Panc1 (cell line): ENCODE measurements at regions not wholly inside any gene's neighbourhood (a gene's known extent, or its start where the extent isn't known, plus 50 kb on each side); places are given as distances from the start of the nearest gene placed in this dataset.

ENCODE experiments used
- ATAC-seq: fragments of 200-7000 bp; cut with Tn5 transposase; 2 replicates; pipeline ENCODE4 v1.9.1; 2020; ENCODE audit warnings: mild to moderate bottlenecking, moderate library complexity
- BruUV-seq: library from RNA; stranded (reverse); fragments of 400-500 nt; replicated peaks from 2 replicates; lab custom pipeline; 2021; lab: Mats Ljungman, UMichigan
- CTCF ChIA-PET: fragments of 300-600 bp; sonication (Branson Sonifier 250); formaldehyde crosslinking; loops from one replicate; lab custom pipeline; 2022; ENCODE audit warnings: antibody characterized with exemption; lab: Charles Lee
- POLR2A ChIA-PET: fragments of 300-600 bp; sonication (Branson Sonifier 250); formaldehyde crosslinking; loops from one replicate; lab custom pipeline; 2022; ENCODE audit warnings: antibody characterized with exemption; lab: Charles Lee
- DNase-seq: peaks from one replicate; pipeline ENCODE4 v3.0.0-alpha.2; 2010; ENCODE audit warnings: low read depth, low spot score
- H3K27ac ChIP-seq: 2 replicates; pipeline ENCODE4 v1.5.1; 2011; ENCODE audit warnings: mild to moderate bottlenecking, low read length, inconsistent platforms
- H3K27me3 ChIP-seq: fragments of 200-500 bp; sonication (Bioruptor generic); 2 replicates; pipeline ENCODE4 v1.6.0; 2014; ENCODE audit warnings: low read length, inconsistent platforms; ENCODE audit not compliant: control insufficient read depth, insufficient read depth
- H3K36me3 ChIP-seq: fragments of 200-500 bp; sonication (Bioruptor generic); 2 replicates; pipeline ENCODE4 v1.5.1; 2014; ENCODE audit warnings: inconsistent platforms, mild to moderate bottlenecking, low read length, moderate library complexity; ENCODE audit not compliant: control insufficient read depth, insufficient read depth
- H3K4me1 ChIP-seq: 2 replicates; pipeline ENCODE4 v1.5.1; 2011; ENCODE audit warnings: inconsistent platforms, mild to moderate bottlenecking, low read length, moderate library complexity; ENCODE audit not compliant: control insufficient read depth, insufficient read depth
- H3K4me3 ChIP-seq, 2 experiments: 2 replicates each; pipeline ENCODE4 v1.5.1; 2011 to 2012; ENCODE audit warnings: low read depth in 2 of 2, low read length in 2 of 2, mild to moderate bottlenecking in 2 of 2, inconsistent platforms in 1 of 2, moderate library complexity in 1 of 2
- H3K9me3 ChIP-seq: fragments of 200-500 bp; sonication (Bioruptor generic); 2 replicates; pipeline ENCODE4 v1.5.1; 2014; ENCODE audit warnings: low read depth, mild to moderate bottlenecking, inconsistent platforms, low read length, moderate library complexity; ENCODE audit not compliant: control insufficient read depth, insufficient read depth
- POLR2AphosphoS5 ChIP-seq: IDR thresholded peaks from 2 replicates; pipeline ENCODE4 v1.6.1; 2012; ENCODE audit warnings: mild to moderate bottlenecking, low read depth, low read length, moderate library complexity
- SIN3A ChIP-seq: IDR thresholded peaks from 2 replicates; pipeline ENCODE4 v1.6.1; 2012; ENCODE audit warnings: low read depth, mild to moderate bottlenecking, low read length, moderate library complexity, borderline replicate concordance; ENCODE audit not compliant: insufficient read depth
- TCF7L2 ChIP-seq: IDR thresholded peaks from 2 replicates; pipeline ENCODE4 v1.6.1; 2011; ENCODE audit warnings: mild to moderate bottlenecking, low read depth, low read length, inconsistent platforms
- in situ Hi-C: cut with HindIII; loops from 2 replicates; pipeline ENCODE4 v1.10.0; 2016; ENCODE audit warnings: low sequenced_read_pairs, low pct_unique_long_range_greater_than_20kb
- intact Hi-C: fragments of 100-400 bp; cut with micrococcal nuclease; formaldehyde crosslinking; loops from one replicate; pipeline ENCODE4 v1.10.0; 2022; ENCODE audit not compliant: unreplicated experiment
- TF ChIP-seq, protein P1 (sequence below), 2 experiments: IDR thresholded peaks; 2 replicates each; pipeline ENCODE4 v1.6.1; 2011 to 2012; ENCODE audit warnings: low read depth in 2 of 2, control low read depth in 1 of 2, low read length in 1 of 2, mild to moderate bottlenecking in 1 of 2, moderate library complexity in 1 of 2; ENCODE audit not compliant: insufficient read depth in 1 of 2
- TF ChIP-seq, protein P2 (sequence below): fragments of 450-650 bp; IDR thresholded peaks from 2 replicates; pipeline ENCODE4 v1.5.1; 2017; ENCODE audit warnings: mild to moderate bottlenecking

DNA sequence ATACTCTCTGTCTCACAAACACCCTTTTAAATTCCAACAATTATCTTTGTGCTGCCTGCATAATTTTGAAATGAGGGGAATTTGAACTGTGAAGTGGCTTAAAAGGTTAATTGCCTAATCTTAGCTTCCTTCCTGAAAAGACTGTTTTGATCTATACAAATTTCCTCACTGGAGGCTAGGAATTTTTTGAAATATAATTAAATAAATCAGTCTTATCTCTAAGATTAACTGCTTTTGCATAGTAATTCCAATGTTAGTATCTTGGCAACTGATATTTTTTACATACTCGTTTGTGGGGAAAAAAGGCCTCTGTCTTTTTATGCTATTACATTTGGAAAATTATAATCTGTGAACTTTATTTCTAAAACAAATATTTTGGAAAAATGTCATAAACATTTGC lies 498.5 kb downstream of the TMTC2 start:
- Histone ChIP-seq H3K4me1 (no peaks in the 10 kb centered on the region), H3K4me3 (no peak overlapping the region), H3K27ac (no peak overlapping the region), H3K27me3 (no peaks in the 10 kb centered on the region), H3K9me3 (0 out of 2 replicates have a peak, but pooled peaks cover 3% of the 10 kb centered on the region), H3K36me3 (no peaks in the 10 kb centered on the region)
- BruUV-seq = no TSS peak
- intact Hi-C loops = no loop called here
- ATAC-seq (no peak), DNase-seq (no peak)
- in situ Hi-C loops = no loop called here
- POLR2A ChIA-PET = no interaction called here
- TF ChIP-seq, protein P1, sequence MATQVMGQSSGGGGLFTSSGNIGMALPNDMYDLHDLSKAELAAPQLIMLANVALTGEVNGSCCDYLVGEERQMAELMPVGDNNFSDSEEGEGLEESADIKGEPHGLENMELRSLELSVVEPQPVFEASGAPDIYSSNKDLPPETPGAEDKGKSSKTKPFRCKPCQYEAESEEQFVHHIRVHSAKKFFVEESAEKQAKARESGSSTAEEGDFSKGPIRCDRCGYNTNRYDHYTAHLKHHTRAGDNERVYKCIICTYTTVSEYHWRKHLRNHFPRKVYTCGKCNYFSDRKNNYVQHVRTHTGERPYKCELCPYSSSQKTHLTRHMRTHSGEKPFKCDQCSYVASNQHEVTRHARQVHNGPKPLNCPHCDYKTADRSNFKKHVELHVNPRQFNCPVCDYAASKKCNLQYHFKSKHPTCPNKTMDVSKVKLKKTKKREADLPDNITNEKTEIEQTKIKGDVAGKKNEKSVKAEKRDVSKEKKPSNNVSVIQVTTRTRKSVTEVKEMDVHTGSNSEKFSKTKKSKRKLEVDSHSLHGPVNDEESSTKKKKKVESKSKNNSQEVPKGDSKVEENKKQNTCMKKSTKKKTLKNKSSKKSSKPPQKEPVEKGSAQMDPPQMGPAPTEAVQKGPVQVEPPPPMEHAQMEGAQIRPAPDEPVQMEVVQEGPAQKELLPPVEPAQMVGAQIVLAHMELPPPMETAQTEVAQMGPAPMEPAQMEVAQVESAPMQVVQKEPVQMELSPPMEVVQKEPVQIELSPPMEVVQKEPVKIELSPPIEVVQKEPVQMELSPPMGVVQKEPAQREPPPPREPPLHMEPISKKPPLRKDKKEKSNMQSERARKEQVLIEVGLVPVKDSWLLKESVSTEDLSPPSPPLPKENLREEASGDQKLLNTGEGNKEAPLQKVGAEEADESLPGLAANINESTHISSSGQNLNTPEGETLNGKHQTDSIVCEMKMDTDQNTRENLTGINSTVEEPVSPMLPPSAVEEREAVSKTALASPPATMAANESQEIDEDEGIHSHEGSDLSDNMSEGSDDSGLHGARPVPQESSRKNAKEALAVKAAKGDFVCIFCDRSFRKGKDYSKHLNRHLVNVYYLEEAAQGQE (IDR thresholded peaks at IDR 0.05; ENCODE audit: insufficient read depth in 1 of 2, low read depth in 2 of 2, low read length in 1 of 2) = no peak
- no peak for TF ChIP-seq SIN3A
- TF ChIP-seq POLR2AphosphoS5 = no peak
- TF ChIP-seq TCF7L2 = no peak
- TF ChIP-seq, protein P2, sequence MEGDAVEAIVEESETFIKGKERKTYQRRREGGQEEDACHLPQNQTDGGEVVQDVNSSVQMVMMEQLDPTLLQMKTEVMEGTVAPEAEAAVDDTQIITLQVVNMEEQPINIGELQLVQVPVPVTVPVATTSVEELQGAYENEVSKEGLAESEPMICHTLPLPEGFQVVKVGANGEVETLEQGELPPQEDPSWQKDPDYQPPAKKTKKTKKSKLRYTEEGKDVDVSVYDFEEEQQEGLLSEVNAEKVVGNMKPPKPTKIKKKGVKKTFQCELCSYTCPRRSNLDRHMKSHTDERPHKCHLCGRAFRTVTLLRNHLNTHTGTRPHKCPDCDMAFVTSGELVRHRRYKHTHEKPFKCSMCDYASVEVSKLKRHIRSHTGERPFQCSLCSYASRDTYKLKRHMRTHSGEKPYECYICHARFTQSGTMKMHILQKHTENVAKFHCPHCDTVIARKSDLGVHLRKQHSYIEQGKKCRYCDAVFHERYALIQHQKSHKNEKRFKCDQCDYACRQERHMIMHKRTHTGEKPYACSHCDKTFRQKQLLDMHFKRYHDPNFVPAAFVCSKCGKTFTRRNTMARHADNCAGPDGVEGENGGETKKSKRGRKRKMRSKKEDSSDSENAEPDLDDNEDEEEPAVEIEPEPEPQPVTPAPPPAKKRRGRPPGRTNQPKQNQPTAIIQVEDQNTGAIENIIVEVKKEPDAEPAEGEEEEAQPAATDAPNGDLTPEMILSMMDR = no peak
- CTCF ChIA-PET = no interaction called here
